Breast epithelium (tissue), 3 donors: ENCODE measurements at regions not wholly inside any gene's neighbourhood (a gene's known extent, or its start where the extent isn't known, plus 50 kb on each side); places are given as distances from the start of the nearest gene placed in this dataset.

Source experiments
- CTCF ChIP-seq, 3 donors: fragments of 450-650 bp; IDR thresholded peaks; one replicate each; pipeline ENCODE4 v1.5.1; 2016 to 2017; ENCODE audit warnings: antibody characterized with exemption in 3 of 3, mild to moderate bottlenecking in 3 of 3, moderate library complexity in 3 of 3
- POLR2A ChIP-seq: fragments of 450-650 bp; IDR thresholded peaks from one replicate; pipeline ENCODE4 v1.6.1; 2016; ENCODE audit warnings: antibody characterized with exemption, mild to moderate bottlenecking, moderate library complexity
- POLR2AphosphoS5 ChIP-seq, 3 donors: sonication (generic); formaldehyde crosslinking; IDR thresholded peaks; one replicate each; pipeline ENCODE4 v1.6.1; 2017; ENCODE audit warnings: antibody characterized with exemption in 3 of 3

GRCh38 chr2:6446938-6447608 is 418.6 kb downstream of the CMPK2 start:
- TF ChIP-seq POLR2A, result no peak
- no peak for TF ChIP-seq CTCF (IDR thresholded peaks at IDR 0.05)
- TF ChIP-seq POLR2AphosphoS5 (IDR thresholded peaks at IDR 0.05), result no peak
